A549 (cell line): ENCODE measurements at regions not wholly inside any gene's neighbourhood (a gene's known extent, or its start where the extent isn't known, plus 50 kb on each side); places are given as distances from the start of the nearest gene placed in this dataset.

Experiments
- ATAC-seq, 2 experiments: fragments of 200-7000 bp in 1 of 2; fragments of >200 bp in 1 of 2; cut with Nextera tagmentation in 1 of 2; cut with Tn5 transposase in 1 of 2; 3 replicates each; pipeline versions ENCODE4 v1.8.0 to v1.9.1; 2018 to 2020; ENCODE audit warnings: mild to moderate bottlenecking in 1 of 2, moderate library complexity in 1 of 2
- CTCF ChIA-PET: fragments of 300-600 bp; sonication (Branson Sonifier 250); formaldehyde crosslinking; extraction: SDS; loops from one replicate; lab custom pipeline; 2021; ENCODE audit warnings: antibody characterized with exemption, inconsistent platforms; lab: Yijun Ruan, JAX
- POLR2A ChIA-PET: fragments of 350-600 bp; formaldehyde crosslinking; extraction: SDS; loops from one replicate; lab custom pipeline; 2021; ENCODE audit warnings: antibody characterized with exemption, inconsistent platforms; lab: Yijun Ruan, JAX
- DNase-seq, 2 experiments: peaks; one replicate each; pipeline versions ENCODE4 v3.0.0 to v3.0.0-alpha.2; 2011 to 2016; ENCODE audit warnings: low read depth in 1 of 2, low spot score in 1 of 2
- FAIRE-seq: peaks from 2 replicates; lab custom pipeline; 2011; peaks lifted over from hg19 to GRCh38; lab: Jason Lieb, UNC
- H3K27ac ChIP-seq, 2 experiments: fragments of >200 bp; sonication (Bioruptor Twin); formaldehyde crosslinking; 3 replicates each; pipeline ENCODE4 v1.5.1; 2016 to 2017
- H3K4me1 ChIP-seq: fragments of >200 bp; sonication (Bioruptor Twin); formaldehyde crosslinking; 3 replicates; pipeline ENCODE4 v1.6.1; 2016
- H3K4me2 ChIP-seq: fragments of >200 bp; sonication (Bioruptor Twin); formaldehyde crosslinking; 3 replicates; pipeline ENCODE4 v1.6.1; 2016
- H3K4me3 ChIP-seq: fragments of >200 bp; sonication (Bioruptor Twin); formaldehyde crosslinking; 3 replicates; pipeline ENCODE4 v1.5.1; 2016
- H3K9me3 ChIP-seq: fragments of >200 bp; sonication (Bioruptor Twin); formaldehyde crosslinking; 3 replicates; pipeline ENCODE4 v1.6.1; 2016
- CBX8 ChIP-seq: fragments of 200-600 bp; sonication (generic); IDR thresholded peaks from 2 replicates; pipeline ENCODE4 v1.6.1; 2016
- CEBPB ChIP-seq, 2 experiments: fragments of >200 bp in 1 of 2; sonication (Bioruptor Twin) in 1 of 2; formaldehyde crosslinking in 1 of 2; IDR thresholded peaks; 2 replicates each; pipeline ENCODE4 v1.6.1; 2012 to 2016
- EHF ChIP-seq: fragments of 250-450 bp; sonication (Bioruptor Pico); IDR thresholded peaks from 2 replicates; pipeline ENCODE4 v1.5.0; 2020; ENCODE audit warnings: mild to moderate bottlenecking
- EHMT2 ChIP-seq: fragments of 200-600 bp; sonication (generic); IDR thresholded peaks from 2 replicates; pipeline ENCODE4 v1.6.1; 2016; ENCODE audit warnings: antibody characterized with exemption, low read depth, mild to moderate bottlenecking, moderate library complexity
- EP300 ChIP-seq, 2 experiments: fragments of >200 bp; sonication (Bioruptor Twin); formaldehyde crosslinking; IDR thresholded peaks; 2 replicates in 1 of 2; 3 replicates in 1 of 2; pipeline ENCODE4 v1.6.1; 2016 to 2017
- FOSL2 ChIP-seq, 2 experiments: fragments of 450-650 bp in 1 of 2; fragments of >200 bp in 1 of 2; sonication (Bioruptor Twin) in 1 of 2; formaldehyde crosslinking; IDR thresholded peaks; 2 replicates each; pipeline versions ENCODE4 v1.5.0 to v1.6.1; 2016 to 2020; ENCODE audit warnings: mild to moderate bottlenecking in 1 of 2, moderate library complexity in 1 of 2
- GATA3 ChIP-seq: IDR thresholded peaks from 2 replicates; pipeline ENCODE4 v1.6.1; 2012; ENCODE audit warnings: borderline replicate concordance
- HOXA7 ChIP-seq: fragments of 250-450 bp; sonication (Bioruptor Pico); IDR thresholded peaks from 2 replicates; pipeline ENCODE4 v1.5.0; 2020; ENCODE audit warnings: mild to moderate bottlenecking, moderate library complexity
- HOXB13 ChIP-seq: fragments of 250-450 bp; sonication (Bioruptor Pico); IDR thresholded peaks from 2 replicates; pipeline ENCODE4 v1.5.0; 2020; ENCODE audit warnings: low read depth, mild to moderate bottlenecking, moderate library complexity
- MAFK ChIP-seq: fragments of 450-650 bp; IDR thresholded peaks from 2 replicates; pipeline ENCODE4 v1.6.1; 2014; ENCODE audit not compliant: partially characterized antibody
- RAD21 ChIP-seq, 2 experiments: fragments of >200 bp in 1 of 2; sonication (Bioruptor Twin) in 1 of 2; formaldehyde crosslinking in 1 of 2; IDR thresholded peaks in 1 of 2; conservative IDR thresholded peaks in 1 of 2; 2 replicates in 1 of 2; 3 replicates in 1 of 2; pipeline ENCODE4 v1.6.1; 2012 to 2018; ENCODE audit warnings: inconsistent platforms in 1 of 2
- RARB ChIP-seq: fragments of 250-450 bp; sonication (Bioruptor Pico); IDR thresholded peaks from 2 replicates; pipeline ENCODE4 v1.8.0; 2021; ENCODE audit warnings: mild to moderate bottlenecking, moderate library complexity
- RNF2 ChIP-seq: fragments of 200-600 bp; sonication (generic); IDR thresholded peaks from 2 replicates; pipeline ENCODE4 v1.6.1; 2016; ENCODE audit warnings: low read depth, mild to moderate bottlenecking, antibody characterized with exemption, moderate library complexity, borderline replicate concordance
- TP53 ChIP-seq: fragments of 250-450 bp; sonication (Bioruptor Pico); IDR thresholded peaks from 2 replicates; pipeline ENCODE4 v1.5.0; 2021; ENCODE audit warnings: mild to moderate bottlenecking, moderate library complexity
- ZFP36 ChIP-seq: fragments of 450-650 bp; IDR thresholded peaks from 2 replicates; pipeline ENCODE4 v1.6.1; 2014; ENCODE audit warnings: borderline replicate concordance; ENCODE audit not compliant: partially characterized antibody
- ZSCAN20 ChIP-seq: fragments of 250-450 bp; sonication (Bioruptor Pico); IDR thresholded peaks from 2 replicates; pipeline ENCODE4 v1.8.0; 2022; ENCODE audit warnings: mild to moderate bottlenecking, moderate library complexity
- WGBS: methylation state at CpG from one replicate; pipeline ENCODE4 v1.1.6; 2017; ENCODE audit errors: missing lambda C conversion rate; 5-methylcytosine and 5-hydroxymethylcytosine counted together
- TF ChIP-seq, protein P1 (sequence below): fragments of 200-600 bp; sonication (generic); IDR thresholded peaks from 2 replicates; pipeline ENCODE4 v1.6.1; 2016; ENCODE audit warnings: antibody characterized with exemption, mild to moderate bottlenecking, moderate library complexity
- TF ChIP-seq, protein P2 (sequence below): fragments of >200 bp; sonication (Bioruptor Twin); formaldehyde crosslinking; IDR thresholded peaks from 2 replicates; pipeline ENCODE4 v1.6.1; 2016
- TF ChIP-seq, protein P3 (sequence below): fragments of 150-350 bp; IDR thresholded peaks from 2 replicates; pipeline ENCODE4 v1.6.1; 2014; ENCODE audit warnings: low read depth, mild to moderate bottlenecking, low read length
- TF ChIP-seq, protein P4 (sequence below): fragments of 250-450 bp; sonication (Bioruptor Pico); IDR thresholded peaks from 2 replicates; pipeline ENCODE4 v1.5.0; 2021; ENCODE audit warnings: mild to moderate bottlenecking, moderate library complexity, borderline replicate concordance
- TF ChIP-seq, protein P5 (sequence below): fragments of >200 bp; sonication (Bioruptor Twin); formaldehyde crosslinking; IDR thresholded peaks from 3 replicates; pipeline ENCODE4 v1.5.1; 2016

DNA sequence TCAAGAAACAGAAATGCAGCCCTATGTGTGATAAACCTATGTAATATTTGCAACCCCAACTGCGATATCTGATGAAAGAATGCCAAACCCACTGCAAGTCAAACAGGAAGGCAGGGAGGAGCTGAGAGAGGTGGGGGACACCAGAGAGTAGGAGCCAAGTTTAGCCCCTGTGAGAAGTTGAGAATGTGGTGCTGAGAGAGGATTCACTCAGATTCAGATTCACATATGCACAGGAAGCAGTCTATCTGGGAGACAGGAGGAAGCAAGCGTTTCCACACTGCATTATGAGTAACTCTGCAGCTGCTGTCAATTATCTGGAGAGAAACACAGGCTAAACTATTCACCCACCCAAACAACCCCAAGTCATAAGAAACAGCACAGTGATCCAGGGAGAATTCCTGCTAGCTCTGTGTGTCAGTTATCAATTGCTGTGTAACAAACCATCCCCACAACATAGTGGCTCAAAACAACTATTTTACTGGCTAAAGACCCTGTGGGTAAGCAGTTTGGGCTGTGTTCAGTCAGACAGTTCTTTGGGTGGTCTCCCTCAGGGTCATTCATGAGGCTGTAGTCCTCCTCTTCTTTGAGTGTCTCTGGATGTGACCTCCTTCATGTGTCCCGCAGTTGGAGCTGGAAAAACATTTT, 161.9 kb upstream of the RAI14 start:
- DNase-seq, result no peak
- no peak for ATAC-seq
- Histone ChIP-seq H3K4me3 (no peak overlapping the region), H3K27ac (no peak overlapping the region), H3K4me1 (peaks cover 12% of the 10 kb centered on the region), H3K9me3 (no peaks in the 10 kb centered on the region), H3K4me2 (no peak overlapping the region)
- no peak for FAIRE-seq
- WGBS, result 83% methylated on average over 3 of the region's 3 CpGs
- no peak for TF ChIP-seq EHMT2
- no peak for TF ChIP-seq HOXB13 (CRISPR knock-in tag)
- TF ChIP-seq, protein P1, sequence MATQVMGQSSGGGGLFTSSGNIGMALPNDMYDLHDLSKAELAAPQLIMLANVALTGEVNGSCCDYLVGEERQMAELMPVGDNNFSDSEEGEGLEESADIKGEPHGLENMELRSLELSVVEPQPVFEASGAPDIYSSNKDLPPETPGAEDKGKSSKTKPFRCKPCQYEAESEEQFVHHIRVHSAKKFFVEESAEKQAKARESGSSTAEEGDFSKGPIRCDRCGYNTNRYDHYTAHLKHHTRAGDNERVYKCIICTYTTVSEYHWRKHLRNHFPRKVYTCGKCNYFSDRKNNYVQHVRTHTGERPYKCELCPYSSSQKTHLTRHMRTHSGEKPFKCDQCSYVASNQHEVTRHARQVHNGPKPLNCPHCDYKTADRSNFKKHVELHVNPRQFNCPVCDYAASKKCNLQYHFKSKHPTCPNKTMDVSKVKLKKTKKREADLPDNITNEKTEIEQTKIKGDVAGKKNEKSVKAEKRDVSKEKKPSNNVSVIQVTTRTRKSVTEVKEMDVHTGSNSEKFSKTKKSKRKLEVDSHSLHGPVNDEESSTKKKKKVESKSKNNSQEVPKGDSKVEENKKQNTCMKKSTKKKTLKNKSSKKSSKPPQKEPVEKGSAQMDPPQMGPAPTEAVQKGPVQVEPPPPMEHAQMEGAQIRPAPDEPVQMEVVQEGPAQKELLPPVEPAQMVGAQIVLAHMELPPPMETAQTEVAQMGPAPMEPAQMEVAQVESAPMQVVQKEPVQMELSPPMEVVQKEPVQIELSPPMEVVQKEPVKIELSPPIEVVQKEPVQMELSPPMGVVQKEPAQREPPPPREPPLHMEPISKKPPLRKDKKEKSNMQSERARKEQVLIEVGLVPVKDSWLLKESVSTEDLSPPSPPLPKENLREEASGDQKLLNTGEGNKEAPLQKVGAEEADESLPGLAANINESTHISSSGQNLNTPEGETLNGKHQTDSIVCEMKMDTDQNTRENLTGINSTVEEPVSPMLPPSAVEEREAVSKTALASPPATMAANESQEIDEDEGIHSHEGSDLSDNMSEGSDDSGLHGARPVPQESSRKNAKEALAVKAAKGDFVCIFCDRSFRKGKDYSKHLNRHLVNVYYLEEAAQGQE, result no peak
- TF ChIP-seq RNF2, result no peak
- no peak for TF ChIP-seq CBX8
- TF ChIP-seq, protein P2, sequence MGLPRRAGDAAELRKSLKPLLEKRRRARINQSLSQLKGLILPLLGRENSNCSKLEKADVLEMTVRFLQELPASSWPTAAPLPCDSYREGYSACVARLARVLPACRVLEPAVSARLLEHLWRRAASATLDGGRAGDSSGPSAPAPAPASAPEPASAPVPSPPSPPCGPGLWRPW, result no peak
- TF ChIP-seq TP53 (CRISPR knock-in tag), result no peak
- TF ChIP-seq GATA3, result no peak
- TF ChIP-seq RARB (CRISPR knock-in tag), result no peak
- TF ChIP-seq EP300 (IDR thresholded peaks at IDR 0.05), result no peak
- no peak for TF ChIP-seq ZSCAN20 (CRISPR knock-in tag)
- no peak for TF ChIP-seq CEBPB (IDR thresholded peaks at IDR 0.05)
- no peak for TF ChIP-seq MAFK
- TF ChIP-seq ZFP36, result no peak
- TF ChIP-seq, protein P3, sequence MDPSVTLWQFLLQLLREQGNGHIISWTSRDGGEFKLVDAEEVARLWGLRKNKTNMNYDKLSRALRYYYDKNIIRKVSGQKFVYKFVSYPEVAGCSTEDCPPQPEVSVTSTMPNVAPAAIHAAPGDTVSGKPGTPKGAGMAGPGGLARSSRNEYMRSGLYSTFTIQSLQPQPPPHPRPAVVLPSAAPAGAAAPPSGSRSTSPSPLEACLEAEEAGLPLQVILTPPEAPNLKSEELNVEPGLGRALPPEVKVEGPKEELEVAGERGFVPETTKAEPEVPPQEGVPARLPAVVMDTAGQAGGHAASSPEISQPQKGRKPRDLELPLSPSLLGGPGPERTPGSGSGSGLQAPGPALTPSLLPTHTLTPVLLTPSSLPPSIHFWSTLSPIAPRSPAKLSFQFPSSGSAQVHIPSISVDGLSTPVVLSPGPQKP, result no peak
- TF ChIP-seq HOXA7 (CRISPR knock-in tag), result no peak
- TF ChIP-seq EHF, result no peak
- no peak for TF ChIP-seq RAD21 (conservative IDR thresholded peaks at IDR 0.05 in 1 of 2, IDR thresholded peaks at IDR 0.05 in 1 of 2)
- CTCF ChIA-PET, result interaction anchor here (0.9 to 34.1 kb wide), 7 partner anchors 7 to 421 kb away, joined by 3 to 621 read pairs (median 6); partner anchors contain the start of genes BRIX1 and RAD1
- POLR2A ChIA-PET, result no interaction called here

DNA sequence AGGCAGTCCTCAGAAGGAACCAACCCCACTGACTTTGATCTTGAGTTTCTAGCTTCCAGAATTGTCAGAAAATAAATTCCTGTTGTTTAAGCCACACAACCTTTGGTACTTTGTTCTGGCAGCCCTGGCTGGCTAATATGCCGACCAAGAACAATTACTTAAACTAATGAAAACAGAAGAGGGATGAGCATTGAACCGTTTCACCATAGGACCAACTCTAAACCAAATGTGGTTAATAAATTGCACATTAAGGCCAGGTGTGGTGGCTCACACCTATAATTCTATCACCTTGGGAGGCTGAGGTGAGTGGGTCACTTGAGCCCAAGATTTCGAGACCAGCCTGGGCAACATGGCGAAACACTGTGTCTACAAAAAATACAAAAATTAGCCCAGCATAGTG, 160.9 kb upstream of the RAI14 start:
- H3K4me3 ChIP-seq, result no peak overlapping the region
- no peak overlapping the region for H3K4me2 ChIP-seq
- no peaks in the 10 kb centered on the region for H3K9me3 ChIP-seq
- TF ChIP-seq FOSL2 (IDR thresholded peaks at IDR 0.05), result no peak
- no peak for TF ChIP-seq FOSL2 (CRISPR knock-in tag; IDR thresholded peaks at IDR 0.05)
- TF ChIP-seq, protein P4, sequence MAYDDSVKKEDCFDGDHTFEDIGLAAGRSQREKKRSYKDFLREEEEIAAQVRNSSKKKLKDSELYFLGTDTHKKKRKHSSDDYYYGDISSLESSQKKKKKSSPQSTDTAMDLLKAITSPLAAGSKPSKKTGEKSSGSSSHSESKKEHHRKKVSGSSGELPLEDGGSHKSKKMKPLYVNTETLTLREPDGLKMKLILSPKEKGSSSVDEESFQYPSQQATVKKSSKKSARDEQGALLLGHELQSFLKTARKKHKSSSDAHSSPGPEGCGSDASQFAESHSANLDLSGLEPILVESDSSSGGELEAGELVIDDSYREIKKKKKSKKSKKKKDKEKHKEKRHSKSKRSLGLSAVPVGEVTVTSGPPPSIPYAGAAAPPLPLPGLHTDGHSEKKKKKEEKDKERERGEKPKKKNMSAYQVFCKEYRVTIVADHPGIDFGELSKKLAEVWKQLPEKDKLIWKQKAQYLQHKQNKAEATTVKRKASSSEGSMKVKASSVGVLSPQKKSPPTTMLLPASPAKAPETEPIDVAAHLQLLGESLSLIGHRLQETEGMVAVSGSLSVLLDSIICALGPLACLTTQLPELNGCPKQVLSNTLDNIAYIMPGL (CRISPR knock-in tag), result no peak
- TF ChIP-seq, protein P5, sequence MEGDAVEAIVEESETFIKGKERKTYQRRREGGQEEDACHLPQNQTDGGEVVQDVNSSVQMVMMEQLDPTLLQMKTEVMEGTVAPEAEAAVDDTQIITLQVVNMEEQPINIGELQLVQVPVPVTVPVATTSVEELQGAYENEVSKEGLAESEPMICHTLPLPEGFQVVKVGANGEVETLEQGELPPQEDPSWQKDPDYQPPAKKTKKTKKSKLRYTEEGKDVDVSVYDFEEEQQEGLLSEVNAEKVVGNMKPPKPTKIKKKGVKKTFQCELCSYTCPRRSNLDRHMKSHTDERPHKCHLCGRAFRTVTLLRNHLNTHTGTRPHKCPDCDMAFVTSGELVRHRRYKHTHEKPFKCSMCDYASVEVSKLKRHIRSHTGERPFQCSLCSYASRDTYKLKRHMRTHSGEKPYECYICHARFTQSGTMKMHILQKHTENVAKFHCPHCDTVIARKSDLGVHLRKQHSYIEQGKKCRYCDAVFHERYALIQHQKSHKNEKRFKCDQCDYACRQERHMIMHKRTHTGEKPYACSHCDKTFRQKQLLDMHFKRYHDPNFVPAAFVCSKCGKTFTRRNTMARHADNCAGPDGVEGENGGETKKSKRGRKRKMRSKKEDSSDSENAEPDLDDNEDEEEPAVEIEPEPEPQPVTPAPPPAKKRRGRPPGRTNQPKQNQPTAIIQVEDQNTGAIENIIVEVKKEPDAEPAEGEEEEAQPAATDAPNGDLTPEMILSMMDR, result no peak
- 68% methylated on average over 4 of the region's 4 CpGs for WGBS
- H3K4me1 ChIP-seq, result peaks cover 21% of the 10 kb centered on the region
- H3K27ac ChIP-seq, result no peak overlapping the region
- FAIRE-seq (no peak), DNase-seq (no peak), ATAC-seq (no peak)
- CTCF ChIA-PET, result interaction anchor here (1.2 to 34.1 kb wide), 6 partner anchors 8 to 405 kb away, joined by 3 to 621 read pairs (median 9); no protein-coding TSS in a partner anchor
- POLR2A ChIA-PET, result no interaction called here
